ENCODE measurements at regions not wholly inside any gene's neighbourhood (a gene's known extent, or its start where the extent isn't known, plus 50 kb on each side); places are given as distances from the start of the nearest gene placed in this dataset.

DNA sequence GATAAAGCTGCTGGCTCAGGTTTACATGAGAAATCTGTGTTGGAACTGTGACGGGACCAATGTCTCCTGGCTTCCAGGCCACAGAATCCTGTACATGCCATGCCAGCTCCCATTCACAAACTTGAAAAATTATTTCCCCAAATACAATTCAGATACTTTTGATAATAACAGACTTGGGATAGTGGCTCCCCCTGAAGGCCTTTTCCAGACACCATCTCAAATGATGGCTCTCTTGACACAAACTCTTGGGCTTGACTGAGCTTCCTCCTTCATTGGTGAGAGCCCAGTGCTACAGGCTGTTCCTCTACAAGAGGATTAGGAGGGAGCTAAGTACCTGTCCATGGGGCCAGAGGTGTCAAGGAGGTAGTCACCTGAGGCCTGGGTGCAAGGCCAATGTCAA lies 104.7 kb upstream of the PAX6 start (continued):
- TF ChIP-seq RBM34 (IDR thresholded peaks at IDR 0.05; ENCODE audit: borderline replicate concordance, insufficient read depth, low read length) (no peak), PPARD (CRISPR knock-in tag; IDR thresholded peaks at IDR 0.05) (no peak), ZNF347 (CRISPR knock-in tag; IDR thresholded peaks at IDR 0.05; ENCODE audit: low read depth) (no peak), RFX5 (IDR thresholded peaks at IDR 0.05; ENCODE audit: low read depth, low read length) (no peak)
- TF ChIP-seq, protein P1, sequence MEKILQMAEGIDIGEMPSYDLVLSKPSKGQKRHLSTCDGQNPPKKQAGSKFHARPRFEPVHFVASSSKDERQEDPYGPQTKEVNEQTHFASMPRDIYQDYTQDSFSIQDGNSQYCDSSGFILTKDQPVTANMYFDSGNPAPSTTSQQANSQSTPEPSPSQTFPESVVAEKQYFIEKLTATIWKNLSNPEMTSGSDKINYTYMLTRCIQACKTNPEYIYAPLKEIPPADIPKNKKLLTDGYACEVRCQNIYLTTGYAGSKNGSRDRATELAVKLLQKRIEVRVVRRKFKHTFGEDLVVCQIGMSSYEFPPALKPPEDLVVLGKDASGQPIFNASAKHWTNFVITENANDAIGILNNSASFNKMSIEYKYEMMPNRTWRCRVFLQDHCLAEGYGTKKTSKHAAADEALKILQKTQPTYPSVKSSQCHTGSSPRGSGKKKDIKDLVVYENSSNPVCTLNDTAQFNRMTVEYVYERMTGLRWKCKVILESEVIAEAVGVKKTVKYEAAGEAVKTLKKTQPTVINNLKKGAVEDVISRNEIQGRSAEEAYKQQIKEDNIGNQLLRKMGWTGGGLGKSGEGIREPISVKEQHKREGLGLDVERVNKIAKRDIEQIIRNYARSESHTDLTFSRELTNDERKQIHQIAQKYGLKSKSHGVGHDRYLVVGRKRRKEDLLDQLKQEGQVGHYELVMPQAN (IDR thresholded peaks at IDR 0.05; ENCODE audit: borderline replicate concordance) = no peak
- TF ChIP-seq, protein P2, sequence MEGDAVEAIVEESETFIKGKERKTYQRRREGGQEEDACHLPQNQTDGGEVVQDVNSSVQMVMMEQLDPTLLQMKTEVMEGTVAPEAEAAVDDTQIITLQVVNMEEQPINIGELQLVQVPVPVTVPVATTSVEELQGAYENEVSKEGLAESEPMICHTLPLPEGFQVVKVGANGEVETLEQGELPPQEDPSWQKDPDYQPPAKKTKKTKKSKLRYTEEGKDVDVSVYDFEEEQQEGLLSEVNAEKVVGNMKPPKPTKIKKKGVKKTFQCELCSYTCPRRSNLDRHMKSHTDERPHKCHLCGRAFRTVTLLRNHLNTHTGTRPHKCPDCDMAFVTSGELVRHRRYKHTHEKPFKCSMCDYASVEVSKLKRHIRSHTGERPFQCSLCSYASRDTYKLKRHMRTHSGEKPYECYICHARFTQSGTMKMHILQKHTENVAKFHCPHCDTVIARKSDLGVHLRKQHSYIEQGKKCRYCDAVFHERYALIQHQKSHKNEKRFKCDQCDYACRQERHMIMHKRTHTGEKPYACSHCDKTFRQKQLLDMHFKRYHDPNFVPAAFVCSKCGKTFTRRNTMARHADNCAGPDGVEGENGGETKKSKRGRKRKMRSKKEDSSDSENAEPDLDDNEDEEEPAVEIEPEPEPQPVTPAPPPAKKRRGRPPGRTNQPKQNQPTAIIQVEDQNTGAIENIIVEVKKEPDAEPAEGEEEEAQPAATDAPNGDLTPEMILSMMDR (IDR thresholded peaks at IDR 0.05 in 2 of 3, conservative IDR thresholded peaks at IDR 0.05 in 1 of 3; ENCODE audit: insufficient read depth in 2 of 3, low read depth in 1 of 3, low read length in 3 of 3) = no peak
- TF ChIP-seq, protein P3, sequence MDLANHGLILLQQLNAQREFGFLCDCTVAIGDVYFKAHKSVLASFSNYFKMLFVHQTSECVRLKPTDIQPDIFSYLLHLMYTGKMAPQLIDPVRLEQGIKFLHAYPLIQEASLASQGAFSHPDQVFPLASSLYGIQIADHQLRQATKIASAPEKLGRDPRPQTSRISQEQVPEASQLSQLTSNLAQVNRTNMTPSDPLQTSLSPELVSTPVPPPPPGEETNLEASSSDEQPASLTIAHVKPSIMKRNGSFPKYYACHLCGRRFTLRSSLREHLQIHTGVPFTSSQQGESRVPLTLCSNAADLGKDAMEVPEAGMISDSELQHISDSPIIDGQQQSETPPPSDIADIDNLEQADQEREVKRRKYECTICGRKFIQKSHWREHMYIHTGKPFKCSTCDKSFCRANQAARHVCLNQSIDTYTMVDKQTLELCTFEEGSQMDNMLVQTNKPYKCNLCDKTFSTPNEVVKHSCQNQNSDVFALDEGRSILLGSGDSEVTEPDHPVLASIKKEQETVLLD (IDR thresholded peaks at IDR 0.05) = no peak
